B cell (primary cell): ENCODE measurements at regions not wholly inside any gene's neighbourhood (a gene's known extent, or its start where the extent isn't known, plus 50 kb on each side); places are given as distances from the start of the nearest gene placed in this dataset.

Experiments
- CTCF ChIP-seq: fragments of 200-600 bp; IDR thresholded peaks from one replicate; pipeline ENCODE4 v1.8.0; 2022; ENCODE audit warnings: antibody characterized with exemption, mild to moderate bottlenecking
- EZH2 ChIP-seq: IDR thresholded peaks from 2 replicates; pipeline ENCODE4 v1.6.1; 2012; ENCODE audit warnings: borderline replicate concordance, low read depth, mild to moderate bottlenecking, moderate library complexity, low read length; ENCODE audit not compliant: insufficient read depth, poor library complexity, severe bottlenecking

GRCh38 chr3:117656391-117656790, 946.8 kb downstream of the TUSC7 start:
- TF ChIP-seq CTCF (no peak), EZH2 (no peak)
